B cell (primary cell): ENCODE measurements at regions not wholly inside any gene's neighbourhood (a gene's known extent, or its start where the extent isn't known, plus 50 kb on each side); places are given as distances from the start of the nearest gene placed in this dataset.

Source experiments
- ATAC-seq: fragments of 200-7000 bp; cut with Tn5 transposase; one replicate; pipeline ENCODE4 v1.10.0; 2021; ENCODE audit warnings: low read depth, mild to moderate bottlenecking, moderate number of reproducible peaks, moderate library complexity
- CTCF ChIA-PET: fragments of 350-600 bp; sonication (Branson Sonifier 250); formaldehyde crosslinking; loops from one replicate; lab custom pipeline; 2021; ENCODE audit warnings: antibody characterized with exemption, inconsistent platforms; lab: Charles Lee
- POLR2A ChIA-PET: fragments of 350-600 bp; sonication (Branson Sonifier 250); formaldehyde crosslinking; loops from one replicate; lab custom pipeline; 2021; ENCODE audit warnings: antibody characterized with exemption; lab: Charles Lee
- DNase-seq: peaks from one replicate; pipeline ENCODE4 v3.0.0; 2013
- H2AFZ ChIP-seq: 2 replicates; pipeline ENCODE4 v1.6.1; 2012; ENCODE audit warnings: mild to moderate bottlenecking, low read depth, low read length; ENCODE audit not compliant: insufficient read depth, poor library complexity, severe bottlenecking
- H3K27ac ChIP-seq, 2 donors: 1 replicate in 1 of 2; 2 replicates in 1 of 2; pipeline ENCODE4 v1.5.1; 2012 to 2013; ENCODE audit warnings: low read length in 2 of 2, mild to moderate bottlenecking in 2 of 2, moderate library complexity in 1 of 2
- H3K27me3 ChIP-seq, 4 experiments: fragments of 200-600 bp in 1 of 4; sonication (generic) in 1 of 4; replicated peaks in 1 of 4; 1 replicate in 2 of 4; 2 replicates in 2 of 4; pipeline versions ENCODE4 v1.6.1 to v1.7.0; 2013 to 2016; ENCODE audit warnings: low read length in 3 of 4, mild to moderate bottlenecking in 2 of 4, mixed read lengths in 1 of 4, moderate library complexity in 1 of 4; ENCODE audit not compliant: insufficient read depth in 4 of 4, control insufficient read depth in 3 of 4; ENCODE audit errors: control extremely low read depth in 1 of 4
- H3K36me3 ChIP-seq, 2 experiments: replicated peaks in 1 of 2; 1 replicate in 1 of 2; 2 replicates in 1 of 2; pipeline versions ENCODE4 v1.6.1 to v1.7.1; 2013; ENCODE audit warnings: low read length in 1 of 2; ENCODE audit not compliant: insufficient read depth in 2 of 2, control insufficient read depth in 1 of 2; ENCODE audit errors: control extremely low read depth in 1 of 2, extremely low read depth in 1 of 2
- H3K4me1 ChIP-seq, 2 donors: fragments of 200-600 bp in 1 of 2; sonication (generic) in 1 of 2; 1 replicate in 1 of 2; 2 replicates in 1 of 2; pipeline versions ENCODE4 v1.5.1 to v1.6.1; 2013 to 2017; ENCODE audit warnings: low read length in 2 of 2; ENCODE audit not compliant: control insufficient read depth in 2 of 2, insufficient read depth in 2 of 2
- H3K4me2 ChIP-seq: replicated peaks from 2 replicates; pipeline ENCODE3; 2012; ENCODE audit warnings: mild to moderate bottlenecking, low read depth, low read length; ENCODE audit not compliant: poor library complexity, severe bottlenecking
- H3K4me3 ChIP-seq, 5 experiments: fragments of 200-600 bp in 1 of 5; sonication (generic) in 1 of 5; 1 replicate in 3 of 5; 2 replicates in 2 of 5; pipeline versions ENCODE4 v1.5.1 to v1.7.0; 2011 to 2016; ENCODE audit warnings: low read length in 4 of 5, mild to moderate bottlenecking in 4 of 5, low read depth in 2 of 5, control low read depth in 1 of 5, moderate library complexity in 1 of 5; ENCODE audit not compliant: insufficient read depth in 1 of 5; ENCODE audit errors: control extremely low read depth in 1 of 5, extremely low read depth in 1 of 5
- H3K79me2 ChIP-seq: fragments of 200-600 bp; sonication (generic); one replicate; pipeline ENCODE4 v1.6.0; 2016; ENCODE audit warnings: low read length; ENCODE audit not compliant: control insufficient read depth, insufficient read depth
- H3K9ac ChIP-seq: fragments of 200-600 bp; sonication (generic); 2 replicates; pipeline ENCODE4 v1.6.1; 2017; ENCODE audit warnings: mild to moderate bottlenecking, low read length, moderate library complexity
- H3K9me3 ChIP-seq, 3 donors: one replicate each; pipeline versions ENCODE4 v1.6.1 to v1.7.1; 2013; ENCODE audit warnings: low read length in 2 of 3; ENCODE audit not compliant: control insufficient read depth in 2 of 3, insufficient read depth in 1 of 3; ENCODE audit errors: control extremely low read depth in 1 of 3
- H4K20me1 ChIP-seq: 2 replicates; pipeline ENCODE4 v1.6.0; 2012; ENCODE audit warnings: mild to moderate bottlenecking, low read length; ENCODE audit not compliant: insufficient read depth, control insufficient read depth, poor library complexity, severe bottlenecking
- H3K27ac Mint-ChIP-seq: one replicate; pipeline ENCODE4 v1.8.0; 2021; ENCODE audit warnings: mixed read lengths
- H3K27me3 Mint-ChIP-seq: one replicate; pipeline ENCODE4 v1.8.0; 2021; ENCODE audit warnings: mixed read lengths
- H3K4me1 Mint-ChIP-seq: one replicate; pipeline ENCODE4 v1.8.0; 2021; ENCODE audit warnings: mixed read lengths
- H3K4me3 Mint-ChIP-seq: one replicate; pipeline ENCODE4 v1.8.0; 2021; ENCODE audit warnings: mixed read lengths
- H3K9me3 Mint-ChIP-seq: one replicate; pipeline ENCODE4 v1.8.0; 2022; ENCODE audit warnings: mixed read lengths; ENCODE audit not compliant: insufficient read depth
- EZH2 ChIP-seq: IDR thresholded peaks from 2 replicates; pipeline ENCODE4 v1.6.1; 2012; ENCODE audit warnings: borderline replicate concordance, low read depth, mild to moderate bottlenecking, moderate library complexity, low read length; ENCODE audit not compliant: insufficient read depth, poor library complexity, severe bottlenecking
- WGBS: methylation state at CpG from one replicate; pipeline ENCODE4 v1.1.5; 2013; ENCODE audit warnings: missing lambda C conversion rate; ENCODE audit not compliant: insufficient coverage; 5-methylcytosine and 5-hydroxymethylcytosine counted together
- intact Hi-C: fragments of 100-400 bp; cut with micrococcal nuclease; formaldehyde crosslinking; loops from one replicate; pipeline ENCODE4 v1.10.0; 2022
- TF ChIP-seq, protein P1 (sequence below): fragments of 200-600 bp; IDR thresholded peaks from one replicate; pipeline ENCODE4 v1.8.0; 2022; ENCODE audit warnings: antibody characterized with exemption, mild to moderate bottlenecking

DNA sequence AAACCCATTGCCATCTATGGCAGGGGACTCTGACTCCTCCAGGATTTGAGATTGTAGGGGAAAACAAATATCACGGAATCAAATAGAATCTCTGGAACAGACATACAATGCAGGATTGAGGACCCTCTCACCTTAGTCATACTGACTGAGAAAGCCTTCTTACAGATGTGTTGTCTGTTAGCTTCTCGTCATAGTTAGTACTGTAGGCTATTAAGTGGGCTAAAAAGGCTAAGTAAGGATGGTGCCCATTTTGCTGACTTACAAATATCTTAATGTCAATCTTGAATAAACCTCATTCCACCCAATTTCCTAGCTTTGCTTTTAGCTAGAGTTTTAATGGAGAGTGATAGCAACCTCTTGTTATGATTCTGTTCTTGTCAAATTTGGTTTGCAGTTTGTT is 352.4 kb downstream of the QKI start:
- Histone ChIP-seq H3K4me2 (no peak overlapping the region), H3K9me3 (no peaks in the 10 kb centered on the region), H2AFZ (no peak overlapping the region), H4K20me1 (no peaks in the 10 kb centered on the region), H3K36me3 (no peaks in the 10 kb centered on the region), H3K27me3 (peaks cover 0 to 5% (median 5%) of the 10 kb centered on the region in 4 experiments), H3K9ac (no peak overlapping the region), H3K27ac (no peak overlapping the region), H3K4me1 (no peaks in the 10 kb centered on the region), H3K4me3 (no peak overlapping the region), H3K79me2 (no peaks in the 10 kb centered on the region)
- H3K9me3 Mint-ChIP-seq: no peaks in the 10 kb centered on the region
- ChIA-PET CTCF (no interaction called here), POLR2A (no interaction called here)
- DNase-seq: no peak
- no peak overlapping the region for H3K27ac Mint-ChIP-seq
- intact Hi-C loops: no loop called here
- no CpG with 5 or more reads among the region's 2 CpGs for WGBS
- H3K4me3 Mint-ChIP-seq: no peak overlapping the region
- no peak for TF ChIP-seq EZH2
- TF ChIP-seq, protein P1, sequence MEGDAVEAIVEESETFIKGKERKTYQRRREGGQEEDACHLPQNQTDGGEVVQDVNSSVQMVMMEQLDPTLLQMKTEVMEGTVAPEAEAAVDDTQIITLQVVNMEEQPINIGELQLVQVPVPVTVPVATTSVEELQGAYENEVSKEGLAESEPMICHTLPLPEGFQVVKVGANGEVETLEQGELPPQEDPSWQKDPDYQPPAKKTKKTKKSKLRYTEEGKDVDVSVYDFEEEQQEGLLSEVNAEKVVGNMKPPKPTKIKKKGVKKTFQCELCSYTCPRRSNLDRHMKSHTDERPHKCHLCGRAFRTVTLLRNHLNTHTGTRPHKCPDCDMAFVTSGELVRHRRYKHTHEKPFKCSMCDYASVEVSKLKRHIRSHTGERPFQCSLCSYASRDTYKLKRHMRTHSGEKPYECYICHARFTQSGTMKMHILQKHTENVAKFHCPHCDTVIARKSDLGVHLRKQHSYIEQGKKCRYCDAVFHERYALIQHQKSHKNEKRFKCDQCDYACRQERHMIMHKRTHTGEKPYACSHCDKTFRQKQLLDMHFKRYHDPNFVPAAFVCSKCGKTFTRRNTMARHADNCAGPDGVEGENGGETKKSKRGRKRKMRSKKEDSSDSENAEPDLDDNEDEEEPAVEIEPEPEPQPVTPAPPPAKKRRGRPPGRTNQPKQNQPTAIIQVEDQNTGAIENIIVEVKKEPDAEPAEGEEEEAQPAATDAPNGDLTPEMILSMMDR: no peak
- peaks cover 22% of the 10 kb centered on the region for H3K27me3 Mint-ChIP-seq
- H3K4me1 Mint-ChIP-seq: no peaks in the 10 kb centered on the region
- ATAC-seq: no peak

DNA sequence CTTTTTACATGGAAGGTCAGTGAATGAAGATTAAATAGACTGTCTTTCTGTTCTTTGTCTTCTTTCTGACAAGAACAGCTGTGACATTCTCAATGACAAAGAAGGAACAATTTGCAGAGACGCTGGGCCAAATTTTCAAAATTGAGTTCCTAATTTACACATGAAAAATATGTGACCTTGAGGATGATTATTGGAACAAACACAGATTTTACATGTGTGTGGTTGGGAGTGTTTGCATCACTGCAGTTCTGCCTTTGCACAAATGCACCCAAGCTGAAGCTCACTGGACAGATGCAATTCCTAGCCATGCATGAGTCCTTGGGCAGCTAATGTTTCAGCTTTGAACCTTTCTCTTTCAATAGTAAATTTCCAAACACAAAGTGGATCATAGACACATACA is 350.8 kb downstream of the QKI start:
- Histone ChIP-seq H3K4me1 (no peaks in the 10 kb centered on the region), H3K9me3 (no peaks in the 10 kb centered on the region), H2AFZ (no peak overlapping the region), H4K20me1 (no peaks in the 10 kb centered on the region), H3K27ac (no peak overlapping the region), H3K36me3 (no peaks in the 10 kb centered on the region), H3K4me2 (no peak overlapping the region), H3K9ac (no peak overlapping the region), H3K27me3 (peaks cover 0 to 5% (median 5%) of the 10 kb centered on the region in 4 experiments), H3K4me3 (no peak overlapping the region), H3K79me2 (no peaks in the 10 kb centered on the region)
- Mint-ChIP-seq H3K9me3 (no peaks in the 10 kb centered on the region), H3K27ac (no peak overlapping the region), H3K27me3 (peaks cover 22% of the 10 kb centered on the region), H3K4me1 (no peaks in the 10 kb centered on the region), H3K4me3 (no peak overlapping the region)
- WGBS: no CpG with 5 or more reads among the region's 1 CpG
- TF ChIP-seq, protein P1: no peak
- no peak for TF ChIP-seq EZH2
- POLR2A ChIA-PET: no interaction called here
- no peak for DNase-seq
- intact Hi-C loops: no loop called here
- CTCF ChIA-PET: no interaction called here
- no peak for ATAC-seq
